Mucosa of descending colon (tissue), 3 donors: ENCODE measurements at regions not wholly inside any gene's neighbourhood (a gene's known extent, or its start where the extent isn't known, plus 50 kb on each side); places are given as distances from the start of the nearest gene placed in this dataset.

Experiments used
- ATAC-seq: fragments of 200-7000 bp; cut with Tn5 transposase; one replicate; pipeline ENCODE4 v1.9.1; 2020; ENCODE audit warnings: mild to moderate bottlenecking, moderate library complexity
- DNase-seq, 3 donors: peaks; one replicate each; pipeline ENCODE4 v3.0.0-alpha.2; 2020
- H3K36me3 ChIP-seq: fragments of 200-600 bp; one replicate; pipeline ENCODE4 v1.8.0; 2021; ENCODE audit warnings: low read depth, mild to moderate bottlenecking
- H3K4me1 ChIP-seq: fragments of 200-600 bp; one replicate; pipeline ENCODE4 v1.8.0; 2021; ENCODE audit warnings: low read depth, mild to moderate bottlenecking
- H3K4me3 ChIP-seq: fragments of 200-600 bp; one replicate; pipeline ENCODE4 v1.8.0; 2021; ENCODE audit warnings: mild to moderate bottlenecking
- H3K9me3 ChIP-seq: fragments of 200-600 bp; one replicate; pipeline ENCODE4 v1.8.0; 2021; ENCODE audit warnings: mild to moderate bottlenecking
- intact Hi-C, 2 donors: fragments of 100-400 bp; cut with DNase I in 1 of 2; cut with micrococcal nuclease in 1 of 2; formaldehyde crosslinking; loops; one replicate each; pipeline versions ENCODE4 v1.11.0 to v1.11.1; 2022; cut with DNase I, micrococcal nuclease
- TF ChIP-seq, protein P1 (sequence below): fragments of 200-600 bp; IDR thresholded peaks from one replicate; pipeline ENCODE4 v1.8.0; 2022; ENCODE audit warnings: antibody characterized with exemption, mild to moderate bottlenecking
- donor health status: DM: no; HTN: no; CAD: no; lungs with moderate emphysema.
- donor health status: DM: no; HTN: no; CAD: no.
- donor health status: DM: no; HTN: yes; CAD: no.

DNA sequence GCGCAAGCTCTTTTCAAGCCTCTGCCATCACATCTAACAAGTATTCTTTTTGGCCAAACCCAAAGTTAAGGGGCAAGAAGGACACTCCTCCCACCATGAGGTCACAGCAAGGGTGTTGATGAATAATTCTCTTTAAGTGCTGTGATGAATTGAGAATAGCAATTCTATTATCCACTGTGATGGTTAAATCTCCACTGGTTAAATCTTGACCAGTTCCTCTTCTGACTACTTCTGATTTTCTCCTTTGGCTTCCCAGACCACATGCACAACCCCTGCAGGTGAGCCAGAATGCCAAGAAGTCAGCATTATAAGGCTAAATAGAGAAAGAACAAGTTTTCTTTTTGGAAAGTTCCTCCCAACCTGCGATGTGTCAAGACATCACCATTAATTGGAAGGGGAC is 90.6 kb upstream of the BCL2L14 start:
- intact Hi-C loops = no loop called here
- Histone ChIP-seq H3K4me3 (no peak overlapping the region), H3K4me1 (no peaks in the 10 kb centered on the region), H3K36me3 (no peaks in the 10 kb centered on the region), H3K9me3 (no peaks in the 10 kb centered on the region)
- ATAC-seq (no peak), DNase-seq (no peak)
- TF ChIP-seq, protein P1, sequence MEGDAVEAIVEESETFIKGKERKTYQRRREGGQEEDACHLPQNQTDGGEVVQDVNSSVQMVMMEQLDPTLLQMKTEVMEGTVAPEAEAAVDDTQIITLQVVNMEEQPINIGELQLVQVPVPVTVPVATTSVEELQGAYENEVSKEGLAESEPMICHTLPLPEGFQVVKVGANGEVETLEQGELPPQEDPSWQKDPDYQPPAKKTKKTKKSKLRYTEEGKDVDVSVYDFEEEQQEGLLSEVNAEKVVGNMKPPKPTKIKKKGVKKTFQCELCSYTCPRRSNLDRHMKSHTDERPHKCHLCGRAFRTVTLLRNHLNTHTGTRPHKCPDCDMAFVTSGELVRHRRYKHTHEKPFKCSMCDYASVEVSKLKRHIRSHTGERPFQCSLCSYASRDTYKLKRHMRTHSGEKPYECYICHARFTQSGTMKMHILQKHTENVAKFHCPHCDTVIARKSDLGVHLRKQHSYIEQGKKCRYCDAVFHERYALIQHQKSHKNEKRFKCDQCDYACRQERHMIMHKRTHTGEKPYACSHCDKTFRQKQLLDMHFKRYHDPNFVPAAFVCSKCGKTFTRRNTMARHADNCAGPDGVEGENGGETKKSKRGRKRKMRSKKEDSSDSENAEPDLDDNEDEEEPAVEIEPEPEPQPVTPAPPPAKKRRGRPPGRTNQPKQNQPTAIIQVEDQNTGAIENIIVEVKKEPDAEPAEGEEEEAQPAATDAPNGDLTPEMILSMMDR = no peak

DNA sequence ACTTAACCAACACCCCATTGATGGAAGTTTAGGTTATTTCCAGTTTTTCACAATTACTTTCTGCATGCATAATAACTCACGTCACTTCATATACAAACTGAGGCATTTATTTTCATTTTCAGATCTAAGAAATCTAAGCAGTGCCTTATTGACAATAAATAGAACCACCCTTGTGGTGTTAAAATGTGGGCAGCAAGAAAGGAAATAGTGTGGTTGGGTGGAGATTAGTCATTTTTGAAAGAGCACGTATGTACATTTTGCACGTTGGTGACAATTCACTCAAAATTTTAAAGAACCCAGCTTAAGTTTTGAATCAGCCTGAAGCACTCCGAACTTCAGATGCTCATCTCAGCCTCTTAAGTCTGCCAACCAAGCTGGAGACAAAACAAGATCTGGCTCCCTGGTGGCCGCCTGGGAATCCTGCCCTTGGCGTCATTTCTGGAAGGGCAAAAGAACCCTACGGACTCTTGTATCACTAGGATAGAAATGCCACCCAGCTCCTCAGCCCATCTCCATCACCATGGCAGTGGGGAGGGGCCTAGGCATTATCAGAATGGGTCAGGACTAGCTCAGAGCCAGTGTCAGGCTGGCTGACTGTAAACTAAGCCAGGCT is 89.5 kb upstream of the BCL2L14 start:
- ATAC-seq = peak; percentile 67
- DNase-seq = no peak
- H3K4me3 ChIP-seq = no peak overlapping the region
- TF ChIP-seq, protein P1 = no peak
- no peaks in the 10 kb centered on the region for H3K9me3 ChIP-seq
- H3K36me3 ChIP-seq = no peaks in the 10 kb centered on the region
- H3K4me1 ChIP-seq = no peaks in the 10 kb centered on the region
- intact Hi-C loops = no loop called here

DNA sequence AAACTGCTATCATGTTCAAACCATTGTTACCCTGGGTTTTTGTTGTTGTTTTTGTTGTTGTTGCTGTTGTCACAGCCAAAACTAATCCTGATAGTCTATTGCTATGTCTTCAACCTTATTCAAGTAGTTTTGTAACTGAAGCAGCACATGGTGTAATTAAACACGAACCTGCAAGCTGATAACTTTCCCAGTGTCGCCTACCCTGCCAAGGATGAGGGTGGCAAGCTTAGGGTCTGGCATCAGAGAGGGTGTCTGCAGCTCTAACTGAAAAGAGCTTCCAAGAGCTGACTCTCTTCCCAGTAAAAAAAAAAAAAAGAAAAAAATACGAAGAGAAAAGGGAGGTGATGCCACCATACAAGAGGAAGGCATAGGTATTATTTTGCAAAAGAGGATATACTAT is 86.3 kb upstream of the BCL2L14 start:
- no peak for DNase-seq
- ATAC-seq = no peak
- Histone ChIP-seq H3K36me3 (no peaks in the 10 kb centered on the region), H3K4me3 (no peak overlapping the region), H3K4me1 (no peaks in the 10 kb centered on the region), H3K9me3 (no peaks in the 10 kb centered on the region)
- TF ChIP-seq, protein P1 = no peak
- intact Hi-C loops = no loop called here

DNA sequence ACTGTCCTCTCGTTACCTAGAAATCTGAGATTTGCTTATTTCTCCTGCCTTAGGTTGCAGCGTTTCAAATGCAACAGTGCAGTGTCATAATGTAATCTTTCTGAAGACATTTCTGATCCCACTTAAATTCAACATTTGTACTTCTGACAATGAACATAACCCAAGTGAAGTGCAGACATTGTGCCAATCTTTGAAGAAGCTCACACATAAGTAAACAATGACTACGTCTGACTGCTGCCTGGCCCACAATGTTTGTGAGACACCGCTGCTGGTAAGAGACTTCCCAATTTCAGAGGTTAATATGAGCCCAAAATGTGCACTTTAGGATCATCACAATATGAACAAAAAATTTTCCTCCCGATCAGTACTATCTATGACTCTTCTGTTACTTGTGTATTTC is 84.6 kb upstream of the BCL2L14 start:
- DNase-seq (no peak), ATAC-seq (no peak)
- H3K4me1 ChIP-seq = no peaks in the 10 kb centered on the region
- H3K4me3 ChIP-seq = no peak overlapping the region
- H3K9me3 ChIP-seq = no peaks in the 10 kb centered on the region
- TF ChIP-seq, protein P1 = no peak
- H3K36me3 ChIP-seq = no peaks in the 10 kb centered on the region
- intact Hi-C loops = no loop called here

DNA sequence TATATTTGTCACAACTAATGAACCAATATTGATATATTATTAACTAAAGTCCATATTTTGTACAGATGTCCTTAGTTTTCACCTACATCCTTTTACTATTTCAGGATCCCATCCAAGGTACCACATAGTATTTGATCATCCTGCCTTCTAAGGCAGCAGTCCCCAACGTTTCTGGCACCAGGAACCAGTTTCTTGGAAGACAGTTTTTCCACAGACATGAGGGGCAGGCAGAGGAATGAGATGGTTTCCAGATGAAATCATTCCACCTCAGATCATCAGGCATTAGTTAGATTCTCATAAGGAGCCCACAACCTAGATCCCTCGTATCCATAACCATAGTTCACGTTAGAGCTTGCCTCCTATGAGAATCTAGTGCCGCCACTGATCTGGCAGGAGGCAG is 82.8 kb upstream of the BCL2L14 start:
- TF ChIP-seq, protein P1 = no peak
- DNase-seq (no peak), ATAC-seq (no peak)
- H3K36me3 ChIP-seq = no peaks in the 10 kb centered on the region
- intact Hi-C loops = no loop called here
- H3K4me1 ChIP-seq = no peaks in the 10 kb centered on the region
- H3K9me3 ChIP-seq = no peaks in the 10 kb centered on the region
- no peak overlapping the region for H3K4me3 ChIP-seq

DNA sequence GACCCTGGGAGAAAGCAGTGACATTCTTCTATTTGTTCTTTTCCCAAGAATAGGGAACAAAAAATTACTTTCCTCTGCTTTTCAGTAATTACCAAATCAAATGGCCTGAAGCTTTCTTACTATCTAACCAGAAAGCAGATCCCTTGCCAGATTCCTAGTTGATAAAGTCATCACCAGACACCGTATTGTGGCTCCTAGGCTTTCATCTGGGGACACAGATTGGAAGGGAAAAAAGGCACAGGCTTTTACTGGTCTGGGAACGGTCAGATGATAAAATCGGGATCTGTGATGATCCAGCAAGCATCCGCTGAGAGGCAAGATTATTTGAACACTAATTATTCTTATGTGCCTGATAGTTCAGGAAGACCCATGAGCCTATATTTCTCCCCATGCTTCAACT is 79.1 kb upstream of the BCL2L14 start:
- Histone ChIP-seq H3K4me3 (no peak overlapping the region), H3K9me3 (no peaks in the 10 kb centered on the region), H3K36me3 (no peaks in the 10 kb centered on the region), H3K4me1 (no peaks in the 10 kb centered on the region)
- no peak for ATAC-seq
- TF ChIP-seq, protein P1 = no peak
- no peak for DNase-seq
- intact Hi-C loops = no loop called here
